OCI-LY7 (cell line): ENCODE measurements at regions not wholly inside any gene's neighbourhood (a gene's known extent, or its start where the extent isn't known, plus 50 kb on each side); places are given as distances from the start of the nearest gene placed in this dataset.

ENCODE experiments used
- BruUV-seq: library from RNA; stranded (reverse); fragments of 400-500 nt; replicated peaks from 2 replicates; lab custom pipeline; 2021; lab: Mats Ljungman, UMichigan
- CTCF ChIA-PET: fragments of 300-600 bp; sonication (Branson Sonifier 250); formaldehyde crosslinking; loops from one replicate; lab custom pipeline; 2022; ENCODE audit warnings: antibody characterized with exemption; ENCODE audit not compliant: unreplicated experiment; lab: Charles Lee
- POLR2A ChIA-PET: fragments of 300-600 bp; sonication (Branson Sonifier 250); formaldehyde crosslinking; loops from one replicate; lab custom pipeline; 2022; ENCODE audit warnings: antibody characterized with exemption; lab: Charles Lee
- DNase-seq: peaks from one replicate; pipeline ENCODE4 v3.0.0-alpha.2; 2015; ENCODE audit warnings: low spot score
- H2AFZ ChIP-seq: fragments of 200-600 bp; sonication (generic), shearing (Covaris generic); 2 replicates; pipeline ENCODE4 v1.6.1; 2014; ENCODE audit warnings: mild to moderate bottlenecking, antibody characterized with exemption, low read length, moderate library complexity
- H3K27ac ChIP-seq: fragments of 200-600 bp; sonication (generic); 2 replicates; pipeline ENCODE4 v1.5.1; 2014; ENCODE audit warnings: mixed run types, low read depth, mild to moderate bottlenecking, moderate library complexity, low read length, inconsistent platforms; ENCODE audit not compliant: poor library complexity, severe bottlenecking
- H3K36me3 ChIP-seq: fragments of 200-600 bp; sonication (generic); 2 replicates; pipeline ENCODE4 v1.6.1; 2014; ENCODE audit warnings: mild to moderate bottlenecking, antibody characterized with exemption, low read length, moderate library complexity, mixed read lengths; ENCODE audit not compliant: insufficient read depth
- H3K4me1 ChIP-seq: fragments of 200-600 bp; sonication (generic); 2 replicates; pipeline ENCODE4 v1.5.1; 2014; ENCODE audit warnings: mild to moderate bottlenecking, low read length; ENCODE audit not compliant: insufficient read depth, poor library complexity, severe bottlenecking
- H3K4me2 ChIP-seq: fragments of 200-600 bp; sonication (generic); 2 replicates; pipeline ENCODE4 v1.6.1; 2014; ENCODE audit warnings: mild to moderate bottlenecking, low read length
- H3K4me3 ChIP-seq: fragments of 200-600 bp; sonication (generic); 2 replicates; pipeline ENCODE4 v1.5.1; 2014; ENCODE audit warnings: mild to moderate bottlenecking, low read depth, low read length; ENCODE audit not compliant: poor library complexity, severe bottlenecking
- H3K79me2 ChIP-seq: fragments of 200-600 bp; sonication (generic); 2 replicates; pipeline ENCODE4 v1.6.1; 2016; ENCODE audit warnings: low read depth, mild to moderate bottlenecking, low read length, moderate library complexity, mixed read lengths; ENCODE audit not compliant: insufficient read depth
- H3K9me2 ChIP-seq: fragments of 200-600 bp; sonication (generic); 2 replicates; pipeline ENCODE4 v1.6.1; 2016; ENCODE audit warnings: mild to moderate bottlenecking, low read length, mixed read lengths; ENCODE audit not compliant: insufficient read depth
- H3K9me3 ChIP-seq: fragments of 200-600 bp; sonication (generic); 2 replicates; pipeline ENCODE4 v1.6.1; 2014; ENCODE audit warnings: mild to moderate bottlenecking, mixed run types, low read length, mixed read lengths
- H4K20me1 ChIP-seq: fragments of 200-600 bp; sonication (generic); 2 replicates; pipeline ENCODE4 v1.6.1; 2014; ENCODE audit warnings: mild to moderate bottlenecking, antibody characterized with exemption, low read length, moderate library complexity, mixed read lengths; ENCODE audit not compliant: insufficient read depth
- CTCF ChIP-seq: fragments of 200-600 bp; sonication (generic); conservative IDR thresholded peaks from 2 replicates; pipeline ENCODE4 v1.5.1; 2014; ENCODE audit warnings: mild to moderate bottlenecking, antibody characterized with exemption, low read length, moderate library complexity, mixed read lengths
- EZH2phosphoT487 ChIP-seq: fragments of 200-600 bp; sonication (generic); IDR thresholded peaks from 2 replicates; pipeline ENCODE4 v1.6.1; 2018; ENCODE audit warnings: low read depth, borderline replicate concordance, mild to moderate bottlenecking, mixed run types, antibody characterized with exemption, low read length, moderate library complexity, mixed read lengths
- intact Hi-C: fragments of 100-400 bp; cut with micrococcal nuclease; formaldehyde crosslinking; loops from one replicate; pipeline ENCODE4 v1.10.0; 2022; ENCODE audit not compliant: unreplicated experiment

GRCh38 chrX:5718651-5719050 is 510.0 kb downstream of the NLGN4X start:
- TF ChIP-seq CTCF (no peak), EZH2phosphoT487 (no peak)
- Histone ChIP-seq H2AFZ (no peak overlapping the region), H3K9me2 (no peaks in the 10 kb centered on the region), H3K9me3 (no peaks in the 10 kb centered on the region), H3K4me1 (no peaks in the 10 kb centered on the region), H3K79me2 (no peaks in the 10 kb centered on the region), H4K20me1 (no peaks in the 10 kb centered on the region), H3K27ac (no peak overlapping the region), H3K4me3 (no peak overlapping the region), H3K4me2 (no peak overlapping the region), H3K36me3 (no peaks in the 10 kb centered on the region)
- ChIA-PET CTCF (no interaction called here), POLR2A (interaction anchor here (1.5 kb wide), 1 partner anchor 9 kb away, joined by 4 read pairs; no protein-coding TSS in a partner anchor)
- intact Hi-C loops, result no loop called here
- no peak for DNase-seq
- no TSS peak for BruUV-seq

GRCh38 chrX:5716666-5717065 is 512.0 kb downstream of the NLGN4X start:
- no peak for DNase-seq
- no TSS peak for BruUV-seq
- Histone ChIP-seq H3K9me2 (no peaks in the 10 kb centered on the region), H2AFZ (no peak overlapping the region), H3K4me3 (no peak overlapping the region), H3K4me2 (no peak overlapping the region), H3K36me3 (no peaks in the 10 kb centered on the region), H3K79me2 (no peaks in the 10 kb centered on the region), H3K9me3 (no peaks in the 10 kb centered on the region), H3K27ac (no peak overlapping the region), H4K20me1 (no peaks in the 10 kb centered on the region), H3K4me1 (no peaks in the 10 kb centered on the region)
- TF ChIP-seq EZH2phosphoT487 (no peak), CTCF (no peak)
- POLR2A ChIA-PET, result no interaction called here
- intact Hi-C loops, result no loop called here
- CTCF ChIA-PET, result no interaction called here

DNA sequence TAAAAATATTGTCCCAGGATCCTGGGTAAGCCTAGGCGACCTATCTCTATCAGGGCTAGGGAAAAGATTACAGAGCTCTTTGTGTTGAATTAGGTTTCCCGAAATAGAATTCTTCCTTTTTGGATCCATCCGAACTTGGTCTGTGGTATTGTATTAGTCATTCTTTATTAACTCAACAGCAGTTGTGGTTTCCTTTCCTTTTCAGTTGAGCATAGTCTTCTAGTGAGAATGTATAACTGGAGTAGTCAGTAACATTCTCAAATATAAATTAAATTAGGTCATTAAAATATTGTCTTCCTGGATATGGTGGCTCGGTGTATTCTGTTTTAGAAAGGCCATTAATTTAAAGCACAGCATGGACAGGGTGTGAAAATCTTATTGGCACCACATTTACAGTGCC is 520.4 kb downstream of the NLGN4X start:
- DNase-seq, result no peak
- Histone ChIP-seq H4K20me1 (no peaks in the 10 kb centered on the region), H2AFZ (no peak overlapping the region), H3K9me2 (no peaks in the 10 kb centered on the region), H3K4me1 (no peaks in the 10 kb centered on the region), H3K27ac (no peak overlapping the region), H3K36me3 (no peaks in the 10 kb centered on the region), H3K79me2 (no peaks in the 10 kb centered on the region), H3K4me3 (no peak overlapping the region), H3K4me2 (no peak overlapping the region), H3K9me3 (no peaks in the 10 kb centered on the region)
- no TSS peak for BruUV-seq
- ChIA-PET CTCF (no interaction called here), POLR2A (no interaction called here)
- intact Hi-C loops, result no loop called here
- TF ChIP-seq EZH2phosphoT487 (no peak), CTCF (no peak)
